ENCODE measurements at regions not wholly inside any gene's neighbourhood (a gene's known extent, or its start where the extent isn't known, plus 50 kb on each side); places are given as distances from the start of the nearest gene placed in this dataset.

- intact Hi-C loops (cut with DNase I), result no loop called here
- ATAC-seq, result no peak
These were observed 106.7 kb upstream of the SOX1 start for GRCh38 chr13:111960152-111960772.

GRCh38 chr13:111961236-111961635 is 105.7 kb upstream of the SOX1 start:
- intact Hi-C loops (cut with DNase I), result no loop called here
- DNase-seq, result no peak
- ATAC-seq, result no peak

More at GRCh38 chr13:111960152-111960772, 106.7 kb upstream of the SOX1 start:
- DNase-seq, result no peak

GRCh38 chr13:111961651-111962192 is 105.2 kb upstream of the SOX1 start:
- ATAC-seq (no peak), DNase-seq (no peak)

GRCh38 chr13:111962431-111962891 is 104.5 kb upstream of the SOX1 start:
- ATAC-seq (no peak), DNase-seq (no peak)
- intact Hi-C loops (cut with DNase I), result no loop called here

More at GRCh38 chr13:111961651-111962192, 105.2 kb upstream of the SOX1 start:
- intact Hi-C loops (cut with DNase I), result no loop called here

- DNase-seq, result no peak
- ATAC-seq, result no peak
- intact Hi-C loops (cut with DNase I), result no loop called here
These were observed 103.9 kb upstream of the SOX1 start for GRCh38 chr13:111963031-111963430.

- ATAC-seq (no peak), DNase-seq (no peak)
- intact Hi-C loops (cut with DNase I), result no loop called here
These were observed 102.4 kb upstream of the SOX1 start for GRCh38 chr13:111964411-111965035.

GRCh38 chr13:111965466-111966214 is 101.3 kb upstream of the SOX1 start:
- ATAC-seq (no peak), DNase-seq (no peak)
- intact Hi-C loops (cut with DNase I), result no loop called here

GRCh38 chr13:111966933-111967332 is 100.0 kb upstream of the SOX1 start:
- intact Hi-C loops (cut with DNase I), result no loop called here
- no peak for ATAC-seq
- DNase-seq, result no peak

GRCh38 chr13:111967572-111968201 is 99.3 kb upstream of the SOX1 start:
- ATAC-seq (no peak), DNase-seq (no peak)
- intact Hi-C loops (cut with DNase I), result no loop called here

- intact Hi-C loops (cut with DNase I), result no loop called here
- ATAC-seq (no peak), DNase-seq (no peak)
These were observed 98.5 kb upstream of the SOX1 start for GRCh38 chr13:111968336-111969010.

GRCh38 chr13:111969551-111970135 is 97.3 kb upstream of the SOX1 start:
- ATAC-seq (no peak), DNase-seq (no peak)
- intact Hi-C loops (cut with DNase I), result no loop called here

GRCh38 chr13:111970494-111971141 is 96.3 kb upstream of the SOX1 start:
- intact Hi-C loops (cut with DNase I), result no loop called here
- DNase-seq (no peak), ATAC-seq (no peak)

GRCh38 chr13:111971891-111972780 is 94.8 kb upstream of the SOX1 start:
- no peak for ATAC-seq
- DNase-seq, result no peak
- intact Hi-C loops (cut with DNase I), result no loop called here

- intact Hi-C loops (cut with DNase I), result no loop called here
- DNase-seq (no peak), ATAC-seq (no peak)
These were observed 93.8 kb upstream of the SOX1 start for GRCh38 chr13:111973186-111973585.

GRCh38 chr13:111973605-111974340 is 93.2 kb upstream of the SOX1 start:
- DNase-seq (no peak), ATAC-seq (no peak)
- intact Hi-C loops (cut with DNase I), result no loop called here

- DNase-seq (no peak), ATAC-seq (no peak)
- intact Hi-C loops (cut with DNase I), result no loop called here
These were observed 92.7 kb upstream of the SOX1 start for GRCh38 chr13:111974341-111974640.
